Upper lobe of left lung (tissue), 6 donors: ENCODE measurements at regions not wholly inside any gene's neighbourhood (a gene's known extent, or its start where the extent isn't known, plus 50 kb on each side); places are given as distances from the start of the nearest gene placed in this dataset.

Experiments used
- ATAC-seq, 2 donors: fragments of 200-7000 bp; cut with Tn5 transposase; one replicate each; pipeline ENCODE4 v1.9.1; 2022; ENCODE audit warnings: mild to moderate bottlenecking in 2 of 2, moderate library complexity in 2 of 2; ENCODE audit not compliant: low FRiP score in 2 of 2
- DNase-seq, 2 donors: peaks; one replicate each; pipeline ENCODE4 v3.0.0-alpha.2; 2019 to 2020
- H3K27ac ChIP-seq, 4 donors: fragments of 200-600 bp; sonication (generic); one replicate each; pipeline ENCODE4 v1.5.1; 2016 to 2019
- H3K27me3 ChIP-seq, 4 donors: fragments of 200-600 bp; sonication (generic); one replicate each; pipeline ENCODE4 v1.5.1; 2017 to 2019
- H3K36me3 ChIP-seq, 4 donors: fragments of 200-600 bp; sonication (generic); one replicate each; pipeline ENCODE4 v1.5.1; 2016 to 2019
- H3K4me1 ChIP-seq, 4 donors: fragments of 200-600 bp; sonication (generic); one replicate each; pipeline ENCODE4 v1.5.1; 2018 to 2019
- H3K4me3 ChIP-seq, 4 donors: fragments of 200-600 bp; sonication (generic); one replicate each; pipeline ENCODE4 v1.5.1; 2017 to 2019; ENCODE audit warnings: mild to moderate bottlenecking in 2 of 4, moderate library complexity in 1 of 4
- H3K9me3 ChIP-seq, 4 donors: fragments of 200-600 bp; sonication (generic); one replicate each; pipeline ENCODE4 v1.5.1; 2018 to 2019
- EP300 ChIP-seq, 4 donors: sonication (generic); formaldehyde crosslinking; IDR thresholded peaks; one replicate each; pipeline ENCODE4 v1.5.1; 2017; ENCODE audit warnings: antibody characterized with exemption in 4 of 4, control low read depth in 2 of 4
- POLR2A ChIP-seq, 4 donors: fragments of 450-650 bp; IDR thresholded peaks; one replicate each; pipeline ENCODE4 v1.5.1; 2016 to 2017; ENCODE audit warnings: antibody characterized with exemption in 4 of 4, mild to moderate bottlenecking in 2 of 4
- POLR2AphosphoS5 ChIP-seq, 2 donors: sonication (generic); formaldehyde crosslinking; IDR thresholded peaks; one replicate each; pipeline ENCODE4 v1.5.1; 2017; ENCODE audit warnings: antibody characterized with exemption in 2 of 2
- WGBS, 2 donors: methylation state at CpG; one replicate each; pipeline ENCODE4 v1.1.5; 2017 to 2018; 5-methylcytosine and 5-hydroxymethylcytosine counted together
- TF ChIP-seq, protein P1 (sequence below), 6 experiments: fragments of 450-650 bp in 4 of 6; fragments of 200-600 bp in 2 of 6; sonication (generic) in 2 of 6; IDR thresholded peaks; one replicate each; pipeline ENCODE4 v1.5.1; 2016 to 2019; ENCODE audit warnings: antibody characterized with exemption in 6 of 6
- donor health status: DM: no; HTN: no; CAD: no; lungs with moderate emphysema.
- donor health status: DM: no; HTN: yes; CAD: no; lungs with severe emphysema.

DNA sequence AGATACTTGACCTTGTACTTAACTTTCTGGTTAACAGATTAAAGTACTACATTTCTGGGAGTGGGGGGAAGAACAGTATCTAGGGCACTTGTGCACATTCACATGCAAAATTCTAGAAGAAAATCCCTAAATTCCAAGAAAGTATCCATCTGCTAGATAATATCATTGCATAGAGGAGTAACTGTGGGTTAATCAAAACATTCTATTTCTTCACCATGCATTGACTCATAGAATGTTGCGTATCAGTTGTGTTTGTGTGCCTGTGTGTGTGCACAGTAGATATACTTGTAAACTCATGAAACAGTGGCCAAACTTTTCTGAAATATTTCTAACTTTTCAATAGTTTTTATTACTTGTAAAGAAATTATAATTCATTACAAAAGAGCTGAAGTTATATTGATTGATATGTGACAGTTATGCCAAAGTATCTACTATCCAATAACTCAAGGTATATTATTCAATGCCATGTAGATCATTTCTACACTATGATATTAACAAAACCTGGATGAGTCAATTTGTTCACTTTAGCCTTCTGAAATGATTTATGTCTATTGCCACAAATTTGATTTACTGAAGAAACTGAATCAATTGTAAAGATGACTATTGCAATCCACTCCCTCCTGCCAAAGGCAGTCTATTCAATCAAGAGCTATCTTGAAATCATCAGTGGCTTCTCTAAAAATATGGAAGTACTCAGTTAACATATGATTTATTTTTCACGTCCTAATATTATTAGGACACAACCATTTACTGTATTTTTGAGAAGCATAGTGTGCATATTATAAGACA is 756.7 kb upstream of the ARGLU1 start:
- DNase-seq = no peak
- Histone ChIP-seq H3K36me3 (no peaks in the 10 kb centered on the region), H3K27me3 (no peaks in the 10 kb centered on the region), H3K4me1 (no peaks in the 10 kb centered on the region), H3K4me3 (no peak overlapping the region), H3K27ac (no peak overlapping the region), H3K9me3 (no peaks in the 10 kb centered on the region)
- ATAC-seq = no peak
- WGBS, 2 donors = 94 to 96% methylated on average over 2 of the region's 2 CpGs
- TF ChIP-seq POLR2A (IDR thresholded peaks at IDR 0.05) (no peak), POLR2AphosphoS5 (IDR thresholded peaks at IDR 0.05) (no peak), EP300 (IDR thresholded peaks at IDR 0.05) (no peak)
- TF ChIP-seq, protein P1, sequence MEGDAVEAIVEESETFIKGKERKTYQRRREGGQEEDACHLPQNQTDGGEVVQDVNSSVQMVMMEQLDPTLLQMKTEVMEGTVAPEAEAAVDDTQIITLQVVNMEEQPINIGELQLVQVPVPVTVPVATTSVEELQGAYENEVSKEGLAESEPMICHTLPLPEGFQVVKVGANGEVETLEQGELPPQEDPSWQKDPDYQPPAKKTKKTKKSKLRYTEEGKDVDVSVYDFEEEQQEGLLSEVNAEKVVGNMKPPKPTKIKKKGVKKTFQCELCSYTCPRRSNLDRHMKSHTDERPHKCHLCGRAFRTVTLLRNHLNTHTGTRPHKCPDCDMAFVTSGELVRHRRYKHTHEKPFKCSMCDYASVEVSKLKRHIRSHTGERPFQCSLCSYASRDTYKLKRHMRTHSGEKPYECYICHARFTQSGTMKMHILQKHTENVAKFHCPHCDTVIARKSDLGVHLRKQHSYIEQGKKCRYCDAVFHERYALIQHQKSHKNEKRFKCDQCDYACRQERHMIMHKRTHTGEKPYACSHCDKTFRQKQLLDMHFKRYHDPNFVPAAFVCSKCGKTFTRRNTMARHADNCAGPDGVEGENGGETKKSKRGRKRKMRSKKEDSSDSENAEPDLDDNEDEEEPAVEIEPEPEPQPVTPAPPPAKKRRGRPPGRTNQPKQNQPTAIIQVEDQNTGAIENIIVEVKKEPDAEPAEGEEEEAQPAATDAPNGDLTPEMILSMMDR (IDR thresholded peaks at IDR 0.05) = no peak

DNA sequence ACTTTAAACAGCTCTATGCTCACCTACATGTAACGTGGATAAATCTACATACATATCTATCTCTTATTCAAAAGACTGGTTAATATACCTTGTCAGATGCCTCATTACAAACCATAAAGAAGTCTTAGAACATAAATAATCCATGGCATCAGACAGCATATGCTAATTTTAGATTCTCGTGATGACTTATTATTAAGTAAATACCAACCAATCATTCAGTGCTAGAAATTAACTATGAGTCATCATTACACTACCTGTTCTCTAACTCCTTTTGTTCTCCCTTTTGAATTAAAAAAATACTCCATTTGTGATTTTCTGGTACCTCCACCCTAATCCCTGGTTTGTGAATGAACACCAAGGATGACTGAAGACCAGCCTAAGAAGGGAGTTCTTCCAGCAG is 754.3 kb upstream of the ARGLU1 start:
- ATAC-seq (no peak), DNase-seq (no peak)
- Histone ChIP-seq H3K36me3 (no peaks in the 10 kb centered on the region), H3K4me1 (no peaks in the 10 kb centered on the region), H3K4me3 (no peak overlapping the region), H3K27ac (no peak overlapping the region), H3K9me3 (no peaks in the 10 kb centered on the region), H3K27me3 (no peaks in the 10 kb centered on the region)
- no peak for TF ChIP-seq EP300 (IDR thresholded peaks at IDR 0.05)
- WGBS, 2 donors = 88 to 90% methylated on average over 2 of the region's 2 CpGs

DNA sequence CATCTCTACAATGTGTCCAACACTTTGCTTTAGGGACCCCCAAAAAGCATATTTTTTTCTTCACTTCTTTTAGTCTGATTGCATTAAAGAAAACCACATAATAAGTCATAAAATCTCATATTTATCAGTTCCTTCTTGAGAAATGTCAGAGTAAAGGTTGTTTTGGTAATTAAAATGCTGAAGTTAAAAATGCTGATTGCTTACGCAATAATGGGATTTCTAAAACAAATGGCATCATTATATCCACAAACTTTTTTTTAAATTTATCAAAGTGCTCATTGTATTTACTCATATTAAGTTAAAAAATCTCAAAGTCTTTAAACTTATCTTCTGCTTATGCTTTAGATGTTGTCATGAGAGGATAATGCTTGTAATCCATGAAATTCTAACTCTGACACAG is 737.2 kb upstream of the ARGLU1 start:
- TF ChIP-seq, protein P1 (IDR thresholded peaks at IDR 0.05) = no peak
- TF ChIP-seq EP300 (IDR thresholded peaks at IDR 0.05) (no peak), POLR2A (IDR thresholded peaks at IDR 0.05) (no peak), POLR2AphosphoS5 (IDR thresholded peaks at IDR 0.05) (no peak)
- H3K4me1 ChIP-seq = no peaks in the 10 kb centered on the region
- no peaks in the 10 kb centered on the region for H3K27me3 ChIP-seq
- H3K9me3 ChIP-seq = no peaks in the 10 kb centered on the region
- H3K4me3 ChIP-seq = no peak overlapping the region
- H3K27ac ChIP-seq = no peak overlapping the region
- H3K36me3 ChIP-seq = no peaks in the 10 kb centered on the region
- WGBS, 2 donors = 86 to 93% methylated on average over 1 of the region's 1 CpG
- ATAC-seq = no peak
- no peak for DNase-seq

DNA sequence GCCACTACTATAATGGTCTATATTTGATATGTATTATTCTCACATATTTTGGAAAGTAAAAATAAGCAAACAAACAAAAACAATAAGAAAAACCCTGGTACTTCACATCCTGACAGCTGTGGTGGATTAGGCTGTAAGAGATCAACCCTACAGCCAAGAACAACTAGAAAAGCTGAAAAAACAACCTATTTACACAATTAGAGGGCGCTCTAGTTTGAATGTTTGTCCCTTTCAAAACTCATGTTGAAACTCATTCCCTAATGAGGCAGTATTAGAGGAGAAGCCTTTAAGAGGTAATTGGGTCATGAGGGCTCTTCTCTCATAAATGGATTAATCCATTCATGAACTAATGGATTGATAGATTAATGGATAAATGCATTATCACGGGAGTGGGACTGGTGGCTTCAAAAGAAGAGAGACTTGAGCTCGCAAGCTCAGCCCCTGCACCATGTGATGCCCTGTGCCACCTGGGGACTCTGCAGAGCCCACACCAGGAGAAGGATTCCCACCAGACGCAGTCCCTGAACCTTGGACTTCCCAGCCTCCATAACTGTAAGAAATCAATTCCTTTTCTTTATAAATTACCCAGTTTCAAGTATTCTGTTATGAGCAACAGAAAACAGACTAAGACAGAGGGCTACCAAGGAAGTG is 733.9 kb upstream of the ARGLU1 start:
- H3K9me3 ChIP-seq = no peaks in the 10 kb centered on the region
- TF ChIP-seq EP300 (IDR thresholded peaks at IDR 0.05) (no peak), POLR2AphosphoS5 (IDR thresholded peaks at IDR 0.05) (no peak), POLR2A (IDR thresholded peaks at IDR 0.05) (no peak)
- TF ChIP-seq, protein P1 (IDR thresholded peaks at IDR 0.05) = no peak
- H3K4me3 ChIP-seq = no peak overlapping the region
- no peaks in the 10 kb centered on the region for H3K36me3 ChIP-seq
- no peaks in the 10 kb centered on the region for H3K27me3 ChIP-seq
- H3K27ac ChIP-seq = no peak overlapping the region
- 73 to 85% methylated on average over 4 of the region's 4 CpGs for WGBS, 2 donors
- no peak for DNase-seq
- no peaks in the 10 kb centered on the region for H3K4me1 ChIP-seq
- no peak for ATAC-seq

GRCh38 chr13:107299717-107300116 is 731.8 kb upstream of the ARGLU1 start:
- TF ChIP-seq POLR2A (IDR thresholded peaks at IDR 0.05) = no peak
- TF ChIP-seq POLR2AphosphoS5 (IDR thresholded peaks at IDR 0.05) = no peak
- TF ChIP-seq, protein P1 (IDR thresholded peaks at IDR 0.05) = no peak
- no peak for TF ChIP-seq EP300 (IDR thresholded peaks at IDR 0.05)
- DNase-seq = no peak
- no peaks in the 10 kb centered on the region for H3K27me3 ChIP-seq
- no peak overlapping the region for H3K4me3 ChIP-seq
- H3K4me1 ChIP-seq = no peaks in the 10 kb centered on the region
- no peaks in the 10 kb centered on the region for H3K36me3 ChIP-seq
- no peak overlapping the region for H3K27ac ChIP-seq
- ATAC-seq = no peak
- H3K9me3 ChIP-seq = no peaks in the 10 kb centered on the region
- WGBS, 2 donors = 61 to 65% methylated on average over 5 of the region's 5 CpGs
